GM13976 (cell line): ENCODE measurements at regions not wholly inside any gene's neighbourhood (a gene's known extent, or its start where the extent isn't known, plus 50 kb on each side); places are given as distances from the start of the nearest gene placed in this dataset.

ENCODE experiments used
- DNase-seq: peaks from one replicate; pipeline ENCODE4 v3.0.0; 2012; ENCODE audit warnings: low spot score
- CTCF ChIP-seq: IDR thresholded peaks from 2 replicates; pipeline ENCODE4 v1.5.1; 2012; ENCODE audit warnings: borderline replicate concordance, mild to moderate bottlenecking; ENCODE audit not compliant: insufficient read depth; ENCODE audit errors: extremely low read depth, missing control alignments, control extremely low read depth
- in situ Hi-C: fragments of 300-500 bp; cut with MboI; formaldehyde crosslinking; loops from one replicate; pipeline ENCODE4 v1.12.0; 2022; ENCODE audit warnings: low sequenced_read_pairs, mixed read lengths, inconsistent platforms; ENCODE audit not compliant: unreplicated experiment

- TF ChIP-seq CTCF = no peak
- no peak for DNase-seq
- in situ Hi-C loops = no loop called here
Measured at GRCh38 chr5:58258984-58259684, 200.8 kb downstream of the PLK2 start.

GRCh38 chr5:58255970-58256369 lies 203.9 kb downstream of the PLK2 start:
- DNase-seq = no peak
- in situ Hi-C loops = no loop called here
- TF ChIP-seq CTCF = no peak

GRCh38 chr5:58255386-58255785 lies 204.5 kb downstream of the PLK2 start:
- no peak for TF ChIP-seq CTCF
- no peak for DNase-seq
- in situ Hi-C loops = no loop called here

GRCh38 chr5:58248221-58248620 lies 211.7 kb downstream of the PLK2 start:
- in situ Hi-C loops = no loop called here
- no peak for TF ChIP-seq CTCF
- DNase-seq = no peak

- in situ Hi-C loops = no loop called here
- DNase-seq = no peak
- TF ChIP-seq CTCF = no peak
Measured at GRCh38 chr5:58246461-58246944, 213.4 kb downstream of the PLK2 start.

- no peak for TF ChIP-seq CTCF
- in situ Hi-C loops = no loop called here
Measured at GRCh38 chr5:58245476-58245840, 214.4 kb downstream of the PLK2 start.

More at GRCh38 chr5:58245476-58245840, 214.4 kb downstream of the PLK2 start:
- DNase-seq = no peak
